Skeletal muscle tissue (tissue), 3 donors: ENCODE measurements at regions not wholly inside any gene's neighbourhood (a gene's known extent, or its start where the extent isn't known, plus 50 kb on each side); places are given as distances from the start of the nearest gene placed in this dataset.

Experiments
- H3K27ac ChIP-seq: one replicate; pipeline ENCODE4 v1.7.0; 2013; ENCODE audit warnings: mild to moderate bottlenecking, low read depth, low read length, inconsistent platforms
- H3K27me3 ChIP-seq, 3 donors: one replicate each; pipeline ENCODE4 v1.7.0; 2013; ENCODE audit warnings: low read length in 3 of 3; ENCODE audit not compliant: control insufficient read depth in 3 of 3, insufficient read depth in 3 of 3
- H3K36me3 ChIP-seq, 3 donors: one replicate each; pipeline ENCODE4 v1.7.0; 2013; ENCODE audit warnings: low read length in 3 of 3; ENCODE audit not compliant: control insufficient read depth in 3 of 3, insufficient read depth in 3 of 3
- H3K4me1 ChIP-seq, 3 donors: one replicate each; pipeline ENCODE4 v1.7.0; 2013; ENCODE audit warnings: low read length in 3 of 3, mild to moderate bottlenecking in 3 of 3; ENCODE audit not compliant: control insufficient read depth in 3 of 3, insufficient read depth in 3 of 3
- H3K4me3 ChIP-seq, 3 donors: one replicate each; pipeline ENCODE4 v1.7.0; 2013; ENCODE audit warnings: low read length in 3 of 3
- H3K9ac ChIP-seq, 3 donors: one replicate each; pipeline ENCODE4 v1.7.0; 2013; ENCODE audit warnings: low read length in 3 of 3, mild to moderate bottlenecking in 3 of 3, moderate library complexity in 2 of 3, low read depth in 1 of 3
- H3K9me3 ChIP-seq, 3 donors: one replicate each; pipeline ENCODE4 v1.7.0; 2013; ENCODE audit warnings: low read length in 3 of 3; ENCODE audit not compliant: control insufficient read depth in 3 of 3
- donor health status: Osteomylitis.

DNA sequence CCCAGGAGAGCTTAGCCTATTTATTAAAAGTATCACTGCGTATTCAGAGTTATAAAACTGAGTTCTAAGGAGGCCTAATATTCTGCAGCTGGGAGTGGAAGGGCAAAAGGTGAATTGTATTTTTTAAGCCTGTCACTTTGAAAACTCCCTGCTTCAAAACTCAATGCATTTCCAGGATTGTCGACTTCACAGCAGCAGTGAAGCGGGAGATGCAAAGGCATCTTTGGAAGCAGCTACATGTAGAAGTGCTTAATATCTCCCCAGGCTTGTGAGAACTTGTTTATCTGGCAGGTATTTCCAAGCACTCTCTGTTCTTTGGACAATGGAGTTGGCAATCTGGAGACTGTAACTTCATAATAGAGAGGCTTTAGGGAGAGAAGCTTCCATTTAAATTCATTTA is 717.5 kb upstream of the SLIT2 start:
- Histone ChIP-seq H3K4me3 (no peak overlapping the region), H3K36me3 (no peaks in the 10 kb centered on the region), H3K4me1 (no peaks in the 10 kb centered on the region), H3K9ac (no peak overlapping the region), H3K27me3 (no peaks in the 10 kb centered on the region), H3K9me3 (no peaks in the 10 kb centered on the region), H3K27ac (no peak overlapping the region)

DNA sequence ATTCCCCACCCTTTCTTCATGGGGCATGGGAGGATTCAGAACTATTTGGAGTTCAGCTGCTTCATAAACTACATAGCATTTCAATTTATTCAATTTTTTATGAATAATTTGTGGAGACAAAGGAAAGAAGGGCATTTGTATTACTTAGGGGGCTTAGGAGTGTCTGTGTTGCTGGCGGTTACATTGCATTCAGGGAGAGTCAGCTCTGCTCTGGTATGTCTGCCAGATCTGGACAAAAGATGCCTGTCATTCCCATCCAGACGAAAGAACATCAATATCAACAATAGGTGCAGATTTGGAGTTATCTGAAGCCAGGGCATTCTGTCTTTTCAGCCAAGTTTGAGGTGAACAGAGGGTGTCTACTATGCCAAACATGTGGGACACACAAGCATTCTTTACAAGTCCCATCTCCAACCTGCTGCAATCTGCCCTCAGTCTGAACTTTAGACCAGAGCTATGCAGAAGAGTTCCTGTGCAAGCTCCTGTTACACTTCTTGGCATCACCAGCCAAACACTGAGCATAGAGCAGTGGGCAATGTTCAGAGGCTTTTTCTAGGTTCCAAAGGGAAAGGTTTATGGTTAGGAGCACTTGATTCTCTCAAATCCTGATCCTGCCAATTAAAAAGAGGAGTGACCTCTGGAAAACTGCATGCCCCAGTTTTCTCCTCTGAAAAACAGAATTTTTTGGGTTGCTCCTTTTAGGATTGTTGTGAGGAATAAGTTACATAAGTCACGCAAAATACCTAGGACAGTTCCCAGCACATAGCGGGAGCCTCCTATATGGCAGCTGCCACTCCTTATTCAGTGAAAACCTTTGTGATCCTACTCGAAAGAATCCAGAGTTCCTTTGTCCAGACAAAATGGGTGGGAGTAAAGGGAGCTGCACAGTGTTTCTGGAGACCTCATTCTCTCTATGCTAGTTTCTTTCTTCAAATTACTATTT is 719.5 kb upstream of the SLIT2 start:
- Histone ChIP-seq H3K9ac (no peak overlapping the region), H3K4me3 (no peak overlapping the region), H3K27me3 (no peaks in the 10 kb centered on the region), H3K36me3 (no peaks in the 10 kb centered on the region), H3K27ac (no peak overlapping the region), H3K9me3 (no peaks in the 10 kb centered on the region), H3K4me1 (no peaks in the 10 kb centered on the region)

DNA sequence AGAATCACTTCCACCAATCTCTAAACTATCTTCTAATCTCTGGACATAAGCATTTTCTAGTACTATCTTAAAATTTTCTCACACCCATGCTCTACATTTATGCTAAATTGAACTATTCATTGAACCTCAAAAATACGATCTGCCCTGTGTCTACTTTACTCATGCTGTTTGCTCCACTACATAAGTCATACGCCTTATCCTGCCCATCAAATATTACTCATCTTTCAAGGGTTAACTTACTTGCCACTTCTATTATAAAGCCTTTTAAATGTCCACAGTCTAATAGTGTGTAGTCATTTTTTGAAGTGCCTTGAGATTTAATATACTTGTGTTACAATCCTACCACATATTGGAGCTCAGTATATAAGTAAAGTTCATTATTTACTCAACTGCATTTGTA is 727.7 kb upstream of the SLIT2 start:
- Histone ChIP-seq H3K9me3 (no peaks in the 10 kb centered on the region), H3K36me3 (no peaks in the 10 kb centered on the region), H3K9ac (no peak overlapping the region), H3K27me3 (no peaks in the 10 kb centered on the region), H3K27ac (no peak overlapping the region), H3K4me3 (no peak overlapping the region), H3K4me1 (no peaks in the 10 kb centered on the region)

DNA sequence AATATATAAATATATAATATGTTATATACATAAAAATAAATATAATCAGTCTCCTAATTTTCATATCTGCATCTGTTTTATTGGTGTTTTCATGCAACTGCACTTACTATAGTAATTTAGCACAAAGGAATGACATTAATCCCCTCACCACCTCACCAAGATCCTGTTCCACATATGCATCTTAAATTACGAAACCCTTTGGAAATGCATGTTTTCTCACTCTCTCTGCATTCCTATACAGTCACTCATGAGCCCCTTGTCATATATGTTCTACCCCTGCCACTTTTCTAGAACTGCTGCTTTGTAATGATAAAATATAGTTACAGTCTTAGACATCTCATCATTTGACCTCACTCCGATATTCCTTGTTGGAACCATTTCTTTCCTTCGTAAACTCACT is 728.7 kb upstream of the SLIT2 start:
- Histone ChIP-seq H3K9ac (no peak overlapping the region), H3K4me3 (no peak overlapping the region), H3K36me3 (no peaks in the 10 kb centered on the region), H3K27ac (no peak overlapping the region), H3K4me1 (no peaks in the 10 kb centered on the region), H3K27me3 (no peaks in the 10 kb centered on the region), H3K9me3 (no peaks in the 10 kb centered on the region)

DNA sequence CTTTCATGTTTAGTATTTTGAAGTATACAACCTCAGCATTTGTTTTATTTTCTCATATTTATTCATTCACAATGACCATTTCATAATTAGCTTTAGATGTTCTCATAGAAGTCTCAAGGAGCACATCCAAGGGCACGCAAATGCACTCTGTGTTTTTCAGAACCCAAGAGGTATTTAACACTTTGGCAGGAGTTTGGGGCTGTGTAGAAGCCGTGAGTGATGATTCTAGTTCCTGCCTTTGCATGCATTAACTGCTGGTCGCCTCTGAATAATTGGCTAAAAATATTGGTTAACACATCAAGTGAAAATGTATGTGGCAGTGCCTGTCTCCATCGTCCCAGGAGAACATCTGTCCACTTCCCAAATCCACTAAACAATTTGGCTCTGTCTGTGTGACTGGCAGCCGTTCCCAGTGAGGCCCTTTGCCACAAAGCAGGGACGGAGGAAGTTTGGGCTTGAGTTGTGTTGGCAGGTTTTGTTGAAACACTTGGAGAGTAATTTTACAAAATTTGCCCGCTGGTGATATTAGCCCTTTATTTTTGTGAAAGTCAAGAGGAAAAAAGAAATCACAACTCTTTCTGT is 730.7 kb upstream of the SLIT2 start:
- no peaks in the 10 kb centered on the region for H3K36me3 ChIP-seq
- H3K27me3 ChIP-seq = no peaks in the 10 kb centered on the region
- H3K27ac ChIP-seq = no peak overlapping the region
- H3K4me3 ChIP-seq = no peak overlapping the region
- no peaks in the 10 kb centered on the region for H3K4me1 ChIP-seq
- no peak overlapping the region for H3K9ac ChIP-seq
- H3K9me3 ChIP-seq = no peaks in the 10 kb centered on the region

DNA sequence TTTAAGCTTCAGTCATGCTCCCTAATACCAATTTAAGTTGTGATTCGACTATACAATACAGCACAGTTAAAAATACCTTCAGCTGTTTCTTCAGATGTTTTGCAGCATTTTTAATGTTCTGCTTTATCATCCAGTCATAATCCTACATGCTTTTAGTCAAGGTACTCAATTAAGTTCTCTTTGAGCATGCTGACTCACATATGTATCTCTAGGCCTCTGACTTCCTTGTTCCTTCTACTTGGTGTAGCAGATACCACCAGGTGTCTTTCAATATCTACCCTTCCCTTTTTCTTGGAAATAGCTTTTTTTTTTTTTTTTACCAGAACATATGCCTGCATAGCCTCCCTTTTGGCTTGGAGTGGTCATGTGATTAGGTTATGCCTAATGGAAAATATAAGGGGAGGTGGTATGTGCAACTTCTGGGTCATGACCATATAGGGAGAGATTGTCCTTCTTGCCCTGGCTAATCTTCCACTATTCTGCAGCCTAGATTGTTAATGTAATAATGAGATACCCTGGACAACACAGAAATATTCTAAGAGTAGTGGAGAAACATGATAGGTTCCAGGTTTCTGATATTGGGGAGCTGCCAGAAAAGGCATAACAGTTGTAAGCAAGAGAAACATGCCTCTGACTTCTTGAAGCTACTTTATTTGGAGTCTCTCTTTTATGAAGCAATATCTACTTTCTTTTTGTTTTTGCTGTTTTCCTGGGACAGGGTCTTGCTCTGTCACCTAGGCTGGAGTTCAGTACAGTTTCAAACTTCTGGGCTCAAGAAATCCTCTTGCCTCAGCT is 737.2 kb upstream of the SLIT2 start:
- Histone ChIP-seq H3K4me3 (no peak overlapping the region), H3K36me3 (no peaks in the 10 kb centered on the region), H3K4me1 (no peaks in the 10 kb centered on the region), H3K27me3 (no peaks in the 10 kb centered on the region), H3K9me3 (no peaks in the 10 kb centered on the region), H3K9ac (no peak overlapping the region), H3K27ac (no peak overlapping the region)

DNA sequence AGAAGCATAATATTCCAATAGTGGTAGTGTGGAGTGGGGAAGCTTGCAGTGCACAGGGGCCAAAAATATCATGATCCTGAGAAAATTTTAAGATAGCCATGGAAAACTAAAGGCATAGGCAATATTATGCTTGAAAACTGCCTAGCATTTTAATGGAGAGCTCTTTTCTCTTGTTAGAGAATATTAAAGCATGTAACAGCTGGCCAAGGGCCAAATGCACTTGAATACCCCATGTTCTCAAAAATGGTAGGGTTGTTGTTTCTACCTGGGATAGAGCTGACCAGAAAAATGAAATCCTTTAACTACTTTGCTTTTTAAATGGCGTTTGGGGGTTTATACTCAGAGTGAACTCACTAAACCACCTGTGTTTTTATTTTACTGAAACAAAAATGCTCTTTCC is 739.6 kb upstream of the SLIT2 start:
- Histone ChIP-seq H3K27ac (no peak overlapping the region), H3K27me3 (no peaks in the 10 kb centered on the region), H3K36me3 (no peaks in the 10 kb centered on the region), H3K4me1 (no peaks in the 10 kb centered on the region), H3K9me3 (no peaks in the 10 kb centered on the region), H3K9ac (no peak overlapping the region), H3K4me3 (no peak overlapping the region)

DNA sequence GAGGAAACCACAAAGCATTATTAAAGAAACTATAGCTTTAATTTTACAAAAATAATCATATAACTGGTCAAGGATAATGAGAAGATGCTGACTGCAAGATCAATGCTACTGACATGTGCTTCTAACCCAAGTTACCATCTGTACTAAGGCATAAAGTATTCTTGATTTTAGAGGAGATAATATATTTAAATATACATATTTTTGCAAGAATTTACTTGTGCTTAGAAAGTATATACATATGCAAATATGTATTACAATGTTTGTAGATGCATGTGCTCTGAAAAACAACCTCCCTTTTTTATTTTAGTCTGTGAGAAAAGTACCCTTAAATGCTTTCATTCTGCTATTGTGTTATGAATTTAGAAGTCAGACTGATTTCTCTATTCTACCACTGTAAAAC is 740.7 kb upstream of the SLIT2 start:
- no peaks in the 10 kb centered on the region for H3K9me3 ChIP-seq
- no peaks in the 10 kb centered on the region for H3K36me3 ChIP-seq
- no peak overlapping the region for H3K27ac ChIP-seq
- H3K27me3 ChIP-seq = no peaks in the 10 kb centered on the region
- H3K4me3 ChIP-seq = no peak overlapping the region
- no peaks in the 10 kb centered on the region for H3K4me1 ChIP-seq
- H3K9ac ChIP-seq = no peak overlapping the region

DNA sequence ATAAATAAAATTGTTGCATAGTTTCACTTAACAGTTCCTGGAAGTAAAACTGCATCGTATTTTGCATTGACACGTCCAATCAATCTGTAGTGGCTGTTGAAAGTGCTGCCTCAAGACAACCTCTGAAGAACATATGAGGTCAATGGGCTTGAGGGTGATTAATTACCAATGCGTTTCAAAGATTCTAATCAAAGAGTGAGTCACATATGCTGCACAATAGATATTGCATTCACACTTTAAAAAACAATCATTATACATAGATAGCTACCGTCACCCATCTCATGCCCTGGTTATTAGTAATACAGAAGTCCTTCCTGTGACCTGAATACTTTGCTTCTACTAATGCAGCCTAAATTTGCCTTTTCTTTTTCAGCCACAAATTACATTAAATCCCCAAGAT is 743.3 kb upstream of the SLIT2 start:
- Histone ChIP-seq H3K27ac (no peak overlapping the region), H3K4me3 (no peak overlapping the region), H3K36me3 (no peaks in the 10 kb centered on the region), H3K9ac (no peak overlapping the region), H3K9me3 (no peaks in the 10 kb centered on the region), H3K4me1 (no peaks in the 10 kb centered on the region), H3K27me3 (no peaks in the 10 kb centered on the region)

DNA sequence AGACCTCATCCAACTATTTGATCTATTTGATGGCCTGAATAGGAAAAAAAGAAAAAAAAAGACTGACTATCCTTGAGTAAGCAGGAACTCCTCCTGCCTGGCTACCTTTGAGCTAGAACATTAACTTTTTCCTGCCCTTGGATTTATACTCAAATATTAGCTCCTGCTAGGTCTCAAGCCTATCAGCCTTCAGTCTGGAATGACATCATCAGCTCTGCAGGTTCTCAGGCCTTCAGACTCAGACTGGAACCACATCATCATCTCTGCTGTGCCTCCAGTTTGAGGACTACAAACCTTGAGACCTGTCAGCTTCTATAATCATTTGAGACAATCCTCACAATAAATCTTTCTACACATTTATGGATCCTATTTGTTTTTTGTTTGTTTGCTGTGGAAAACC is 754.0 kb upstream of the SLIT2 start:
- no peaks in the 10 kb centered on the region for H3K9me3 ChIP-seq
- no peak overlapping the region for H3K4me3 ChIP-seq
- no peaks in the 10 kb centered on the region for H3K36me3 ChIP-seq
- no peaks in the 10 kb centered on the region for H3K4me1 ChIP-seq
- no peak overlapping the region for H3K9ac ChIP-seq
- H3K27me3 ChIP-seq = no peaks in the 10 kb centered on the region
- no peak overlapping the region for H3K27ac ChIP-seq
